ENCODE measurements at regions not wholly inside any gene's neighbourhood (a gene's known extent, or its start where the extent isn't known, plus 50 kb on each side); places are given as distances from the start of the nearest gene placed in this dataset.

DNA sequence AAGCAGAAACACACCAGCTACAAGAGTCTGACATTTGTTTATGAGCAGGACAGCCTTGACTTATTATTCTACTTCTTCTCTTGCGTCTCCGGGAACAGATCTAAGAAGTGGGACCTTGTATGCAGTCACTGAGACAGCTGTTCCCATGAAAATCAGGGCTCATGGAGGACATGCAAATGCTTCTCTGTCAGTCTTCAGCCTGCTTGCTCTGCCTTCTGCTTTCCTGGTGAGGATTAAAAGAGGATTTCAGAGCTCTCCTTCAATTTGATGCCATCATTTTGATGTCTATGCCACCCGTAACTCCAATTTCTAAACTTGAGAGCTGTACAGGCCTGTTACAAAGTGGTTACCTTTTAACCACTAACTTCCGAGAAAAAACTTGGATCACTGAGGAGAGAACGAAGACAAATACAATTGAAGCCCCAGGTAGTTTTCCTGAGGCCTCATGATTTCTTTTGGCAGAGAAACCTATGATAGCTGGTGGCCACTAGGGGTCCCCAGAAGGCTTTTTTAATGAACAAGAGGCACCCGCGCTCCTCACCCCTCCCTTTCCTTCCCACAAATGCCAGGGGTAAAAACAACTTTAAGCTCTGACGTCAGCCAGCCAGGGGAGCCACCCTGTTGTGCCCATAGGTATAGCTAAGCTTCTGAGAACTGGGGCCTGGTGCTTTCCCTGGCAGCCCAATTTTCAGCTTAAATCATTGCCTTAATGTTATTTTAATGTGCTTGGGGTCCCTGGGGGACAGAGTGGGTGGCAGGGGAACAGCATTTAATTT is 97.0 kb downstream of the DDIT4L start:
- WGBS, 2 donors = 29 to 31% methylated on average over 8 of the region's 8 CpGs
- intact Hi-C loops (cut with DNase I) = no loop called here

DNA sequence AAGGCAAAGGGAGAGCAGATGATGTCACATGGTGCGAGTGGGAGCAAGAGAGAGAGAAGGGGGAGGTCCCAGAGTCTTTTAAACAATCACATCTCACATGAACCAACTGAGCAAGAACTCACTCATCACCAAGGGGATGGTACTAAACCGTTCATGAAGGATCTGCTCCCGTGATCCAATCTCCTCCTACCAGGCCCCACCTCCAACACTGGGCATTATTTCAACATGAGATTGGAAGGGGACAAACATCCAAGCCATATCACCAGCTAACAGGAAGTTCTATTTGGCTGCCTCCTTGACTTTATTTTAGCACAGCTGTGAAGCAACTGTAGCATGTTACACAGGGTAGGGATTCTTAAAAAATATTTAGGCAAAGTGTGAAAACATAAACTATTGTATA is 102.5 kb downstream of the DDIT4L start:
- H3K27me3 ChIP-seq = no peaks in the 10 kb centered on the region
- no peak overlapping the region for H3K4me3 ChIP-seq
- intact Hi-C loops (cut with DNase I) = no loop called here
- TF ChIP-seq, protein P1, sequence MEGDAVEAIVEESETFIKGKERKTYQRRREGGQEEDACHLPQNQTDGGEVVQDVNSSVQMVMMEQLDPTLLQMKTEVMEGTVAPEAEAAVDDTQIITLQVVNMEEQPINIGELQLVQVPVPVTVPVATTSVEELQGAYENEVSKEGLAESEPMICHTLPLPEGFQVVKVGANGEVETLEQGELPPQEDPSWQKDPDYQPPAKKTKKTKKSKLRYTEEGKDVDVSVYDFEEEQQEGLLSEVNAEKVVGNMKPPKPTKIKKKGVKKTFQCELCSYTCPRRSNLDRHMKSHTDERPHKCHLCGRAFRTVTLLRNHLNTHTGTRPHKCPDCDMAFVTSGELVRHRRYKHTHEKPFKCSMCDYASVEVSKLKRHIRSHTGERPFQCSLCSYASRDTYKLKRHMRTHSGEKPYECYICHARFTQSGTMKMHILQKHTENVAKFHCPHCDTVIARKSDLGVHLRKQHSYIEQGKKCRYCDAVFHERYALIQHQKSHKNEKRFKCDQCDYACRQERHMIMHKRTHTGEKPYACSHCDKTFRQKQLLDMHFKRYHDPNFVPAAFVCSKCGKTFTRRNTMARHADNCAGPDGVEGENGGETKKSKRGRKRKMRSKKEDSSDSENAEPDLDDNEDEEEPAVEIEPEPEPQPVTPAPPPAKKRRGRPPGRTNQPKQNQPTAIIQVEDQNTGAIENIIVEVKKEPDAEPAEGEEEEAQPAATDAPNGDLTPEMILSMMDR (IDR thresholded peaks at IDR 0.05) = no peak
- no peak for TF ChIP-seq POLR2A (IDR thresholded peaks at IDR 0.05)
- ATAC-seq (peak; percentile 24), DNase-seq (no peak)
- H3K9me3 ChIP-seq = no peaks in the 10 kb centered on the region
- WGBS, 2 donors = 27 to 34% methylated on average over 3 of the region's 3 CpGs
- no peak overlapping the region for H3K27ac ChIP-seq
- H3K4me1 ChIP-seq = no peaks in the 10 kb centered on the region
- no peaks in the 10 kb centered on the region for H3K36me3 ChIP-seq (replicated peaks in 1 of 2; ENCODE audit: insufficient read depth in 1 of 2, low read depth in 2 of 2)

More for the DNA sequence above, 97.0 kb downstream of the DDIT4L start:
- no peaks in the 10 kb centered on the region for H3K9me3 ChIP-seq
- H3K4me3 ChIP-seq = no peak overlapping the region
- DNase-seq (peak; percentile 83 to 91 (median 90)), ATAC-seq (peak; percentile 97)
- H3K36me3 ChIP-seq (replicated peaks in 1 of 2; ENCODE audit: insufficient read depth in 1 of 2, low read depth in 2 of 2) = no peaks in the 10 kb centered on the region
- H3K4me1 ChIP-seq = peaks cover 5% of the 10 kb centered on the region
- no peak overlapping the region for H3K27ac ChIP-seq
- TF ChIP-seq, protein P1 (IDR thresholded peaks at IDR 0.05) = peak; percentile 55 to 84 (median 73)
- no peak for TF ChIP-seq POLR2A (IDR thresholded peaks at IDR 0.05)
- H3K27me3 ChIP-seq = no peaks in the 10 kb centered on the region

DNA sequence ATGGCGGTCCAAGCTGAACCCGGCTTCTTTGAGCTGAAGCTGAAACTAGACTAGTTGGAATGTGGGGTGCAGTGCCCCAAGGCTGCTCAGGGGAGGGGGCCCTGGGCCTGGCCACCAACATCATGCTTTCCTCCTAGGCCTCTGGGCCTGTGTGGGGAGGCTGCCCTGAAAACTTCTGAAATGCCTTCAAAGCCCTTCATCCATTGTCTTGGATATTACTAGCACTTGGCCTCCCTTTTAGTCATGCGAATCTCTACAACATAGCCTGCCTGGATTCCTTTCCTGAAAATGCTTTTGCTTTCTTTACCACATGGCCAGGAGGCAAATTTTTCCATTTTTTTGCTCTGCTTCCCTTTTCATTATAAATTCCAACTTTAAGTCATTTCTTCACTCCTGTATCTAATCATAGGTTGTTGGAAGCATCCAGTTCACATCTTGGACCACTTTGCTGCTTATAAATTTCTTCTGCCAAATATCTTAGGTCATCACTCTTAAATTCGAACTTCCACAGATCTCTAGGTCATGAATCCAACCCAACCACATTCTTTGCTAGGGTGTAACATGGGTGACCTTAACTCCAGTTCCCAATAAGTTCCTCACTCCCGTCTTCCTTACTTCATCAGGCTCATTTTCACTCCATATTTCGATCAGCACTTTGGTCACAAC is 103.4 kb downstream of the DDIT4L start:
- no peak for TF ChIP-seq POLR2A (IDR thresholded peaks at IDR 0.05)
- TF ChIP-seq, protein P1 (IDR thresholded peaks at IDR 0.05) = no peak
- ATAC-seq (no peak), DNase-seq (no peak)
- H3K36me3 ChIP-seq (replicated peaks in 1 of 2; ENCODE audit: insufficient read depth in 1 of 2, low read depth in 2 of 2) = no peaks in the 10 kb centered on the region
- intact Hi-C loops (cut with DNase I) = no loop called here
- no peak overlapping the region for H3K27ac ChIP-seq
- H3K9me3 ChIP-seq = no peaks in the 10 kb centered on the region
- no peaks in the 10 kb centered on the region for H3K4me1 ChIP-seq
- 69 to 71% methylated on average over 6 of the region's 6 CpGs for WGBS, 2 donors
- H3K4me3 ChIP-seq = no peak overlapping the region
- H3K27me3 ChIP-seq = no peaks in the 10 kb centered on the region

DNA sequence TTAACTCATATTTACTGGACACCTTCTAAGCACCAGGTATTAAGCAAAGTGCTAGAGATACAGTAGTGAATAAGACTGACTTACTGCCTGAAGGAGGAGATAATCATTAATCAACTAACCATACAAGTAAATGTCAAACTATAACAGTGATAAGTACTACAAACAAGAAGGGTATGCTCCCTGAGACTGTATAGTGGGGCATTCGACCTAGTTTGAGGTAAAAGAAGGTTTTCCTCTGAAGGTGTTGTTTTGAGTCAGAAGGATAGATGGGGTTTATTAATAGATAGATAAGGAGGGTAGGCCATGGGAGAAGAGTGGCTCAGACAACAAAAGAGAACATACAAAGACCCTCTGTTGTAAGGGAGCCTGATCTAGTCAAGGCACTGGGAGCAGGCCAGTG is 105.4 kb downstream of the DDIT4L start:
- no peak for DNase-seq
- no peak for ATAC-seq
- 23 to 27% methylated on average over 1 of the region's 1 CpG for WGBS, 2 donors
- H3K27ac ChIP-seq = no peak overlapping the region
- no peaks in the 10 kb centered on the region for H3K27me3 ChIP-seq
- TF ChIP-seq, protein P1 (IDR thresholded peaks at IDR 0.05) = no peak
- TF ChIP-seq POLR2A (IDR thresholded peaks at IDR 0.05) = no peak
- no peaks in the 10 kb centered on the region for H3K4me1 ChIP-seq
- H3K4me3 ChIP-seq = no peak overlapping the region
- H3K36me3 ChIP-seq (replicated peaks in 1 of 2; ENCODE audit: insufficient read depth in 1 of 2, low read depth in 2 of 2) = no peaks in the 10 kb centered on the region
- H3K9me3 ChIP-seq = no peaks in the 10 kb centered on the region
- intact Hi-C loops (cut with DNase I) = no loop called here

Data from body of pancreas (tissue), 4 donors.